Daoy (cell line): ENCODE measurements at regions not wholly inside any gene's neighbourhood (a gene's known extent, or its start where the extent isn't known, plus 50 kb on each side); places are given as distances from the start of the nearest gene placed in this dataset.

Experiments used
- DNase-seq: peaks from one replicate; pipeline ENCODE4 v3.0.0-alpha.2; 2015; ENCODE audit warnings: low read depth

- no peak for DNase-seq
Measured at GRCh38 chr5:38752012-38752536, 93.7 kb upstream of the OSMR start.

- no peak for DNase-seq
Measured at GRCh38 chr5:38752622-38753021, 93.2 kb upstream of the OSMR start.

GRCh38 chr5:38753141-38753540 is 92.7 kb upstream of the OSMR start:
- no peak for DNase-seq

GRCh38 chr5:38753776-38754175 is 92.0 kb upstream of the OSMR start:
- no peak for DNase-seq

GRCh38 chr5:38755181-38755580 is 90.6 kb upstream of the OSMR start:
- peak; percentile 44 for DNase-seq

- DNase-seq = no peak
Measured at GRCh38 chr5:38756068-38756467, 89.7 kb upstream of the OSMR start.

GRCh38 chr5:38757451-38758245 is 88.2 kb upstream of the OSMR start:
- no peak for DNase-seq

GRCh38 chr5:38758774-38759600 is 86.8 kb upstream of the OSMR start:
- no peak for DNase-seq

- no peak for DNase-seq
Measured at GRCh38 chr5:38764937-38765391, 80.8 kb upstream of the OSMR start.

GRCh38 chr5:38765399-38765861 is 80.4 kb upstream of the OSMR start:
- no peak for DNase-seq

- no peak for DNase-seq
Measured at GRCh38 chr5:38766151-38766550, 79.7 kb upstream of the OSMR start.

- no peak for DNase-seq
Measured at GRCh38 chr5:38768412-38769211, 77.2 kb upstream of the OSMR start.

- DNase-seq = no peak
Measured at GRCh38 chr5:38772471-38772870, 73.3 kb upstream of the OSMR start.

GRCh38 chr5:38775218-38775840 is 70.5 kb upstream of the OSMR start:
- no peak for DNase-seq

GRCh38 chr5:38776149-38776896 is 69.5 kb upstream of the OSMR start:
- DNase-seq = no peak

GRCh38 chr5:38777111-38777510 is 68.7 kb upstream of the OSMR start:
- no peak for DNase-seq

GRCh38 chr5:38780316-38780715 is 65.5 kb upstream of the OSMR start:
- DNase-seq = peak; percentile 5

- peak; percentile 62 for DNase-seq
Measured at GRCh38 chr5:38780945-38781344, 64.9 kb upstream of the OSMR start.

GRCh38 chr5:38782180-38782835 is 63.5 kb upstream of the OSMR start:
- DNase-seq = peak; percentile 4

- DNase-seq = peak; percentile 90
Measured at GRCh38 chr5:38783011-38783561, 62.7 kb upstream of the OSMR start.
